Stomach (tissue), 8 donors: ENCODE measurements at regions not wholly inside any gene's neighbourhood (a gene's known extent, or its start where the extent isn't known, plus 50 kb on each side); places are given as distances from the start of the nearest gene placed in this dataset.

Experiments used
- DNase-seq, 2 donors: peaks; one replicate each; pipeline versions ENCODE4 v3.0.0 to v3.0.0-alpha.2; 2013 to 2019
- H3K27ac ChIP-seq, 5 donors: fragments of 200-600 bp in 4 of 5; sonication (generic) in 4 of 5; one replicate each; pipeline ENCODE4 v1.5.1; 2013 to 2019; ENCODE audit warnings: mild to moderate bottlenecking in 1 of 5, moderate library complexity in 1 of 5
- H3K27me3 ChIP-seq, 3 donors: fragments of 200-600 bp; sonication (generic); one replicate each; pipeline ENCODE4 v1.5.1; 2017 to 2019; ENCODE audit warnings: mixed run types in 1 of 3
- H3K36me3 ChIP-seq, 4 donors: fragments of 200-600 bp; sonication (generic); 1 replicate in 3 of 4; 2 replicates in 1 of 4; pipeline ENCODE4 v1.5.1; 2016 to 2019
- H3K4me1 ChIP-seq, 4 donors: fragments of 200-600 bp; sonication (generic); one replicate each; pipeline ENCODE4 v1.5.1; 2016 to 2019
- H3K4me3 ChIP-seq, 4 donors: fragments of 200-600 bp; sonication (generic) in 3 of 4; one replicate each; pipeline ENCODE4 v1.5.1; 2016 to 2019; ENCODE audit warnings: mild to moderate bottlenecking in 1 of 4
- H3K9me3 ChIP-seq, 4 donors: fragments of 200-600 bp; sonication (generic); one replicate each; pipeline ENCODE4 v1.5.1; 2016 to 2019
- EP300 ChIP-seq: sonication (generic); formaldehyde crosslinking; IDR thresholded peaks from one replicate; pipeline ENCODE4 v1.6.1; 2017; ENCODE audit warnings: antibody characterized with exemption
- POLR2A ChIP-seq, 4 donors: fragments of 450-650 bp; IDR thresholded peaks; one replicate each; pipeline ENCODE4 v1.6.1; 2016; ENCODE audit warnings: antibody characterized with exemption in 4 of 4, control low read depth in 2 of 4, mild to moderate bottlenecking in 1 of 4, moderate library complexity in 1 of 4
- POLR2AphosphoS5 ChIP-seq, 3 donors: sonication (generic); formaldehyde crosslinking; IDR thresholded peaks; one replicate each; pipeline ENCODE4 v1.6.1; 2016; ENCODE audit warnings: antibody characterized with exemption in 3 of 3
- WGBS, 5 donors: extraction: QIAGEN DNeasy Blood & Tissue Kit in 3 of 5; methylation state at CpG; one replicate each; pipeline versions ENCODE4 v1.1.5 to v1.1.7; 2013 to 2018; 5-methylcytosine and 5-hydroxymethylcytosine counted together
- intact Hi-C: fragments of 100-400 bp; cut with DNase I; formaldehyde crosslinking; loops from one replicate; pipeline ENCODE4 v1.15.1; 2023; ENCODE audit warnings: low total_unique reads
- TF ChIP-seq, protein P1 (sequence below), 7 experiments: fragments of 450-650 bp in 4 of 7; fragments of 200-600 bp in 3 of 7; sonication (generic) in 3 of 7; IDR thresholded peaks; one replicate each; pipeline ENCODE4 v1.5.1; 2016 to 2019; ENCODE audit warnings: antibody characterized with exemption in 7 of 7, control low read depth in 2 of 7, mild to moderate bottlenecking in 1 of 7
- donor health status: healthy with polysubstance abuse.
- donor health status: Bipolar disorder and iron deficiency.
- donor health status: healthy.

DNA sequence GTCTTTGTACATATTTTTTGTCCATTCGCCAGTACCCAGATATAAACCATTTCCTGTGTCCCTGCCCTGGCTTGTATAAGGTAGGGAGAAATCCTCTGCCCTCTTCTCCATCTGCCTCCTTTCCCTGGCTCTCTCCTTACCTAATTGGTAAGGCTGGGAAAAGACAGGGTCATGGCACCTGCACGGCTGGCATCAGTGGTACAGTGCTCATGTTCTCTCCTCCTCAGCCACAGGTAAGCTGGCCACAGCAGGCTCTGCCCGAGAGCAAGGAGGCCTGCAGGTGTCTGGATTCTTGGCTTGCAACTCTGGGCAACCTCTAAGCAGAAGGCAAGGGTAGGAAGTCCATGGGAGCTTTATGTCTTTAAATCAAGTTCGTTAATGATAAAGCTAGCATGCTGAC is 419.9 kb downstream of the BUD13 start:
- no peak overlapping the region for H3K27ac ChIP-seq
- intact Hi-C loops: no loop called here
- peaks cover 0 to under 1% (median 0%) of the 10 kb centered on the region in 4 donors for H3K4me1 ChIP-seq
- DNase-seq: no peak
- WGBS, 5 donors: 71 to 84% (median 78%) methylated on average over 4 of the region's 4 CpGs
- no peaks in the 10 kb centered on the region for H3K36me3 ChIP-seq
- H3K4me3 ChIP-seq: no peak overlapping the region
- H3K27me3 ChIP-seq: peaks cover 0 to 20% (median 2%) of the 10 kb centered on the region in 3 donors
- TF ChIP-seq POLR2AphosphoS5 (IDR thresholded peaks at IDR 0.05) (no peak), POLR2A (IDR thresholded peaks at IDR 0.05) (no peak), EP300 (no peak)
- TF ChIP-seq, protein P1, sequence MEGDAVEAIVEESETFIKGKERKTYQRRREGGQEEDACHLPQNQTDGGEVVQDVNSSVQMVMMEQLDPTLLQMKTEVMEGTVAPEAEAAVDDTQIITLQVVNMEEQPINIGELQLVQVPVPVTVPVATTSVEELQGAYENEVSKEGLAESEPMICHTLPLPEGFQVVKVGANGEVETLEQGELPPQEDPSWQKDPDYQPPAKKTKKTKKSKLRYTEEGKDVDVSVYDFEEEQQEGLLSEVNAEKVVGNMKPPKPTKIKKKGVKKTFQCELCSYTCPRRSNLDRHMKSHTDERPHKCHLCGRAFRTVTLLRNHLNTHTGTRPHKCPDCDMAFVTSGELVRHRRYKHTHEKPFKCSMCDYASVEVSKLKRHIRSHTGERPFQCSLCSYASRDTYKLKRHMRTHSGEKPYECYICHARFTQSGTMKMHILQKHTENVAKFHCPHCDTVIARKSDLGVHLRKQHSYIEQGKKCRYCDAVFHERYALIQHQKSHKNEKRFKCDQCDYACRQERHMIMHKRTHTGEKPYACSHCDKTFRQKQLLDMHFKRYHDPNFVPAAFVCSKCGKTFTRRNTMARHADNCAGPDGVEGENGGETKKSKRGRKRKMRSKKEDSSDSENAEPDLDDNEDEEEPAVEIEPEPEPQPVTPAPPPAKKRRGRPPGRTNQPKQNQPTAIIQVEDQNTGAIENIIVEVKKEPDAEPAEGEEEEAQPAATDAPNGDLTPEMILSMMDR (IDR thresholded peaks at IDR 0.05): no peak
- no peaks in the 10 kb centered on the region for H3K9me3 ChIP-seq

GRCh38 chr11:116348226-116348625 is 424.6 kb downstream of the BUD13 start:
- TF ChIP-seq POLR2AphosphoS5 (IDR thresholded peaks at IDR 0.05) (no peak), EP300 (no peak), POLR2A (IDR thresholded peaks at IDR 0.05) (no peak)
- TF ChIP-seq, protein P1 (IDR thresholded peaks at IDR 0.05): no peak

GRCh38 chr11:116345575-116345974 is 427.2 kb downstream of the BUD13 start:
- no peak overlapping the region for H3K4me3 ChIP-seq
- peak in 1 of 2 donors; percentile 24 for DNase-seq

More at GRCh38 chr11:116348226-116348625, 424.6 kb downstream of the BUD13 start:
- H3K27me3 ChIP-seq: peaks cover 0 to 7% (median 0%) of the 10 kb centered on the region in 3 donors
- 26 to 50% (median 28%) methylated on average over 1 of the region's 1 CpG for WGBS, 5 donors
- peak in 1 of 2 donors; percentile 12 for DNase-seq
- H3K9me3 ChIP-seq: no peaks in the 10 kb centered on the region
- H3K27ac ChIP-seq: no peak overlapping the region
- H3K4me3 ChIP-seq: no peak overlapping the region
- intact Hi-C loops: no loop called here
- H3K36me3 ChIP-seq: no peaks in the 10 kb centered on the region
- no peaks in the 10 kb centered on the region for H3K4me1 ChIP-seq

GRCh38 chr11:116344601-116345000 is 428.2 kb downstream of the BUD13 start:
- intact Hi-C loops: no loop called here
- no peak for DNase-seq
- TF ChIP-seq EP300 (no peak), POLR2A (IDR thresholded peaks at IDR 0.05) (no peak), POLR2AphosphoS5 (IDR thresholded peaks at IDR 0.05) (no peak)
- TF ChIP-seq, protein P1 (IDR thresholded peaks at IDR 0.05): no peak
- no peak overlapping the region for H3K4me3 ChIP-seq
- peaks cover 0 to 7% (median 0%) of the 10 kb centered on the region in 3 donors for H3K27me3 ChIP-seq
- H3K9me3 ChIP-seq: no peaks in the 10 kb centered on the region
- H3K4me1 ChIP-seq: no peaks in the 10 kb centered on the region
- no peaks in the 10 kb centered on the region for H3K36me3 ChIP-seq
- H3K27ac ChIP-seq: no peak overlapping the region
- WGBS, 5 donors: 29 to 51% (median 35%) methylated on average over 5 of the region's 5 CpGs

More at GRCh38 chr11:116345575-116345974, 427.2 kb downstream of the BUD13 start:
- H3K27me3 ChIP-seq: peaks cover 0 to 7% (median 0%) of the 10 kb centered on the region in 3 donors
- 66 to 77% (median 73%) methylated on average over 2 of the region's 2 CpGs for WGBS, 5 donors
- H3K4me1 ChIP-seq: no peaks in the 10 kb centered on the region
- TF ChIP-seq POLR2A (IDR thresholded peaks at IDR 0.05) (no peak), POLR2AphosphoS5 (IDR thresholded peaks at IDR 0.05) (no peak), EP300 (no peak)
- TF ChIP-seq, protein P1 (IDR thresholded peaks at IDR 0.05): no peak
- H3K36me3 ChIP-seq: no peaks in the 10 kb centered on the region
- intact Hi-C loops: no loop called here
- no peaks in the 10 kb centered on the region for H3K9me3 ChIP-seq
- H3K27ac ChIP-seq: no peak overlapping the region
